Right ventricle myocardium inferior (tissue), 1 donor: ENCODE measurements at regions not wholly inside any gene's neighbourhood (a gene's known extent, or its start where the extent isn't known, plus 50 kb on each side); places are given as distances from the start of the nearest gene placed in this dataset.

ENCODE experiments used
- ATAC-seq: fragments of 200-7000 bp; cut with Tn5 transposase; one replicate; pipeline ENCODE4 v1.9.1; 2020; ENCODE audit warnings: mild to moderate bottlenecking, moderate library complexity
- DNase-seq: peaks from one replicate; pipeline ENCODE4 v3.0.0; 2021; ENCODE audit errors: missing footprints
- intact Hi-C: fragments of 100-400 bp; cut with DNase I; formaldehyde crosslinking; loops from one replicate; pipeline ENCODE4 v1.11.0; 2022
- donor health status: DM: no; HTN: yes; CAD: no; lungs with severe emphysema.

GRCh38 chr5:57791875-57792274 is 309.3 kb upstream of the ACTBL2 start:
- intact Hi-C loops, result no loop called here
- no peak for DNase-seq
- no peak for ATAC-seq

GRCh38 chr5:57785946-57786345 is 303.3 kb upstream of the ACTBL2 start:
- no peak for ATAC-seq
- intact Hi-C loops, result no loop called here
- DNase-seq, result no peak

- intact Hi-C loops, result no loop called here
- no peak for DNase-seq
- peak; percentile 46 for ATAC-seq
Observed at GRCh38 chr5:57784121-57784520, 301.5 kb upstream of the ACTBL2 start.

GRCh38 chr5:57783693-57784092 is 301.1 kb upstream of the ACTBL2 start:
- ATAC-seq, result no peak

GRCh38 chr5:57780961-57781325 is 298.3 kb upstream of the ACTBL2 start:
- no peak for DNase-seq
- ATAC-seq, result no peak
- intact Hi-C loops, result loop anchor here (1.0 to 2.0 kb wide), 2 partner anchors 108 to 679 kb away; partner anchors contain the start of gene PLK2

More at GRCh38 chr5:57783693-57784092, 301.1 kb upstream of the ACTBL2 start:
- intact Hi-C loops, result no loop called here
- DNase-seq, result no peak

GRCh38 chr5:57780306-57780960 is 297.8 kb upstream of the ACTBL2 start:
- peak; percentile 11 for ATAC-seq
- intact Hi-C loops, result loop anchor here (1.0 to 2.0 kb wide), 2 partner anchors 108 to 680 kb away; partner anchors contain the start of gene PLK2
- DNase-seq, result peak; percentile 69

GRCh38 chr5:57779383-57780223 is 297.0 kb upstream of the ACTBL2 start:
- intact Hi-C loops, result loop anchor here (1.0 to 5.0 kb wide), 6 partner anchors 77 to 681 kb away; partner anchors contain the start of gene PLK2
- peak; percentile 79 for ATAC-seq
- no peak for DNase-seq

- DNase-seq, result no peak
- intact Hi-C loops, result loop anchor here (2.0 to 5.0 kb wide), 4 partner anchors 76 to 480 kb away; no protein-coding TSS in a partner anchor
- ATAC-seq, result no peak
Observed at GRCh38 chr5:57778501-57779091, 296.0 kb upstream of the ACTBL2 start.

GRCh38 chr5:57777174-57777581 is 294.6 kb upstream of the ACTBL2 start:
- ATAC-seq (no peak), DNase-seq (no peak)
- intact Hi-C loops, result loop anchor here (5.0 kb wide), 2 partner anchors 75 to 125 kb away; no protein-coding TSS in a partner anchor

GRCh38 chr5:57776035-57776434 is 293.4 kb upstream of the ACTBL2 start:
- intact Hi-C loops, result loop anchor here (5.0 kb wide), 2 partner anchors 74 to 124 kb away; no protein-coding TSS in a partner anchor
- no peak for DNase-seq
- no peak for ATAC-seq

GRCh38 chr5:57774439-57774838 is 291.8 kb upstream of the ACTBL2 start:
- ATAC-seq (no peak), DNase-seq (no peak)
- intact Hi-C loops, result no loop called here

- intact Hi-C loops, result no loop called here
- no peak for ATAC-seq
- DNase-seq, result no peak
Observed at GRCh38 chr5:57772512-57772911, 289.9 kb upstream of the ACTBL2 start.

GRCh38 chr5:57770039-57770438 is 287.4 kb upstream of the ACTBL2 start:
- DNase-seq (no peak), ATAC-seq (no peak)
- intact Hi-C loops, result no loop called here

- no peak for ATAC-seq
- intact Hi-C loops, result no loop called here
Observed at GRCh38 chr5:57768745-57769144, 286.1 kb upstream of the ACTBL2 start.

GRCh38 chr5:57764479-57765089 is 282.0 kb upstream of the ACTBL2 start:
- no peak for ATAC-seq
- no peak for DNase-seq
- intact Hi-C loops, result no loop called here

More at GRCh38 chr5:57768745-57769144, 286.1 kb upstream of the ACTBL2 start:
- no peak for DNase-seq

- intact Hi-C loops, result no loop called here
- ATAC-seq (no peak), DNase-seq (no peak)
Observed at GRCh38 chr5:57761513-57761912, 278.9 kb upstream of the ACTBL2 start.

GRCh38 chr5:57754616-57755015 is 272.0 kb upstream of the ACTBL2 start:
- no peak for DNase-seq
- intact Hi-C loops, result no loop called here
- ATAC-seq, result no peak

GRCh38 chr5:57753446-57753845 is 270.8 kb upstream of the ACTBL2 start:
- ATAC-seq (no peak), DNase-seq (no peak)
- intact Hi-C loops, result no loop called here

GRCh38 chr5:57751710-57752109 is 269.1 kb upstream of the ACTBL2 start:
- ATAC-seq, result no peak
- intact Hi-C loops, result no loop called here
- no peak for DNase-seq
